NB4 (cell line): ENCODE measurements at regions not wholly inside any gene's neighbourhood (a gene's known extent, or its start where the extent isn't known, plus 50 kb on each side); places are given as distances from the start of the nearest gene placed in this dataset.
"Not testable (repeated sequence)": the region's sequence is repeated elsewhere in the genome, so short reads cannot be mapped to it uniquely, and the experiment has no call there.

Source experiments
- DNase-seq: peaks from one replicate; pipeline ENCODE4 v3.0.0; 2010; ENCODE audit warnings: low read depth
- H3K4me3 ChIP-seq: one replicate; pipeline ENCODE4 v1.5.1; 2011; ENCODE audit warnings: mild to moderate bottlenecking, low read depth, low read length, moderate library complexity
- CTCF ChIP-seq: IDR thresholded peaks from one replicate; pipeline ENCODE4 v1.5.1; 2012; ENCODE audit warnings: low read depth, low read length
- MAX ChIP-seq: IDR thresholded peaks from 2 replicates; pipeline ENCODE4 v1.6.1; 2011; ENCODE audit warnings: low read depth, low read length
- MYC ChIP-seq: IDR thresholded peaks from 2 replicates; pipeline ENCODE4 v1.6.1; 2011; ENCODE audit warnings: low read depth, low read length
- POLR2A ChIP-seq: IDR thresholded peaks from 2 replicates; pipeline ENCODE4 v1.6.1; 2011; ENCODE audit warnings: mild to moderate bottlenecking; ENCODE audit not compliant: insufficient read length; ENCODE audit errors: extremely low read depth

GRCh38 chr5:169384661-169385060, 83.7 kb upstream of the SLIT3 start:
- no peak for DNase-seq
- H3K4me3 ChIP-seq: no peak overlapping the region
- TF ChIP-seq POLR2A: no peak
- TF ChIP-seq MYC: no peak
- no peak for TF ChIP-seq MAX
- TF ChIP-seq CTCF: no peak

- no peak overlapping the region for H3K4me3 ChIP-seq
- DNase-seq: no peak
- TF ChIP-seq CTCF (no peak), MYC (no peak), MAX (no peak), POLR2A (no peak)
Measured at GRCh38 chr5:169374761-169375160, 73.8 kb upstream of the SLIT3 start.

DNA sequence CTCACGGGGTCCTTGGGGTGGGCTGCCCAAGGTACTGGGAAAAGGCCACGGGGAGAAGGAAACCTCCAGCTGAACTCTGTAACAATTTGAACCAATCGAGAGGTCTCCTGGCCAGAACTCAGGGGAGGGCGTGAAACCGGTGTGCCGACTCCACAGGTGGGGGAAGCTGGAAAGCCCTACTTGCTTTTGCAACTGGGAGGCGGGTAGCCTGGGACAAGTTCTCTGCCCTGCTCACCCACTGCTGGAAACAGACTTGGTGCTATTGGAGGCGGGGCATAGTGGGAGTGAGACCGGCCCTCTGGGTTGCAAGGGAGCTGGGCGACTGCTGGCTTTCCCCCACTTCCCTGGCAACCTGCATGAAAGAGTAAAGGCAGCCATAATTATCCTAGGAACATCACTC, 73.2 kb upstream of the SLIT3 start:
- H3K4me3 ChIP-seq: no peak overlapping the region
- TF ChIP-seq CTCF (no peak), POLR2A (no peak), MYC (no peak), MAX (no peak)
- no peak for DNase-seq

DNA sequence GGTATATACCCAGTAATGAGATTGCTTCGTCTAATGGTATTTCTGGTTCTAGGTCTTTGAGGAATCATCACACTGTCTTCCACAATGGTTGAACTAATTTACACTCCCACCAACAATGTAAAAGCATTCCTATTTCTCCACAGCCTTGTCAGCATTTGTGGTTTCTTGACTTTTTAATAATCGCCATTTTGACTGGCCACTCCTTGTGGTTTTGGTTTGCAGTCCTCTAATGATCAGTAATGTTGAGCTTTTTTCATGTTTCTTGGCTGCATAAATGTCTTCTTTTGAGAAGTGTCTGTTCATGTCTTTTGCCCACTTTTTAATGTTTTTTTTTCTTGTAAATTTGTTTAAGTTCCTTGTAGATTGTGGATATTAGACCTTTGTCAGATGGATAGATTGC, 70.9 kb upstream of the SLIT3 start:
- DNase-seq, H3K4me3 ChIP-seq: not testable (repeated sequence)

GRCh38 chr5:169369130-169369529, 68.2 kb upstream of the SLIT3 start:
- TF ChIP-seq CTCF: no peak
- no peak for TF ChIP-seq MYC
- no peak for TF ChIP-seq POLR2A
- no peak for DNase-seq
- no peak overlapping the region for H3K4me3 ChIP-seq

DNA sequence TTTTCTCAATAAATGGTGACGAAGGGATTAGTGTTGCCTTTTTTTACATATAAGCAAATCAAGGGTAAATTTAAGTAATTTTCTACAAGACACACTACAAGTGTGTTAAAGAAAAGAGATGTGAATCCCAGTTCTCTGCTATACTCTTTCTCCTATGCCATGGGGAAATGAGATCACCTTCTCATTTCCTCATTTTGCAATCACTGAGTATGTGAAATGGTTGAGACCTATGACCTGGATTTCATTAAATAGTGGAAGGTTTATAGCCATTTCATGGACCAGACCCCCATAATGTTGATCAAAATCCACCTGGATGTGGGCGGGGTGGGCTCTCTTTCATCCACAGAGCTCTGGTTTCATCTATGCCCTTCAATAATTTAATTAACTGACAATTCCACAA, 66.9 kb upstream of the SLIT3 start:
- no peak for TF ChIP-seq POLR2A
- TF ChIP-seq CTCF: no peak
- no peak for TF ChIP-seq MYC
- no peak for TF ChIP-seq MAX
- DNase-seq: no peak
- no peak overlapping the region for H3K4me3 ChIP-seq
